ENCODE measurements at regions not wholly inside any gene's neighbourhood (a gene's known extent, or its start where the extent isn't known, plus 50 kb on each side); places are given as distances from the start of the nearest gene placed in this dataset.
"Not testable (repeated sequence)": the region's sequence is repeated elsewhere in the genome, so short reads cannot be mapped to it uniquely, and the experiment has no call there.

GRCh38 chr19:30682999-30683536, 310.9 kb downstream of the ZNF536 start:
- H3K79me2 ChIP-seq (ENCODE audit: low read depth) = no peaks in the 10 kb centered on the region
- Mint-ChIP-seq H3K27me3 (ENCODE audit: insufficient read depth, low read depth) (peaks cover 5% of the 10 kb centered on the region), H3K4me3 (no peak overlapping the region), H3K36me3 (no peaks in the 10 kb centered on the region), H3K9me3 (no peaks in the 10 kb centered on the region), H3K27ac (no peak overlapping the region), H3K4me1 (peaks cover 25% of the 10 kb centered on the region)
- H3K4me2 ChIP-seq = no peak overlapping the region
- H3K4me1 ChIP-seq = peaks cover 8% of the 10 kb centered on the region
- no peak overlapping the region for H3K27ac ChIP-seq
- H3K9me3 ChIP-seq (ENCODE audit: low read depth) = no peaks in the 10 kb centered on the region
- H3F3A ChIP-seq (ENCODE audit: low read depth) = no peaks in the 10 kb centered on the region
- no peak overlapping the region for H3K9ac ChIP-seq
- no peaks in the 10 kb centered on the region for H4K20me1 ChIP-seq (ENCODE audit: low read depth)
- DNase-seq (ENCODE audit: low spot score) = peak; percentile 80
- no peaks in the 10 kb centered on the region for H3K36me3 ChIP-seq
- TF ChIP-seq, protein P1, sequence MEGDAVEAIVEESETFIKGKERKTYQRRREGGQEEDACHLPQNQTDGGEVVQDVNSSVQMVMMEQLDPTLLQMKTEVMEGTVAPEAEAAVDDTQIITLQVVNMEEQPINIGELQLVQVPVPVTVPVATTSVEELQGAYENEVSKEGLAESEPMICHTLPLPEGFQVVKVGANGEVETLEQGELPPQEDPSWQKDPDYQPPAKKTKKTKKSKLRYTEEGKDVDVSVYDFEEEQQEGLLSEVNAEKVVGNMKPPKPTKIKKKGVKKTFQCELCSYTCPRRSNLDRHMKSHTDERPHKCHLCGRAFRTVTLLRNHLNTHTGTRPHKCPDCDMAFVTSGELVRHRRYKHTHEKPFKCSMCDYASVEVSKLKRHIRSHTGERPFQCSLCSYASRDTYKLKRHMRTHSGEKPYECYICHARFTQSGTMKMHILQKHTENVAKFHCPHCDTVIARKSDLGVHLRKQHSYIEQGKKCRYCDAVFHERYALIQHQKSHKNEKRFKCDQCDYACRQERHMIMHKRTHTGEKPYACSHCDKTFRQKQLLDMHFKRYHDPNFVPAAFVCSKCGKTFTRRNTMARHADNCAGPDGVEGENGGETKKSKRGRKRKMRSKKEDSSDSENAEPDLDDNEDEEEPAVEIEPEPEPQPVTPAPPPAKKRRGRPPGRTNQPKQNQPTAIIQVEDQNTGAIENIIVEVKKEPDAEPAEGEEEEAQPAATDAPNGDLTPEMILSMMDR (IDR thresholded peaks at IDR 0.05) = peak; percentile 98
- no peak for TF ChIP-seq EZH2phosphoT487 (IDR thresholded peaks at IDR 0.05)
- no peak overlapping the region for H3K4me3 ChIP-seq
- H2AFZ ChIP-seq (replicated peaks) = no peak overlapping the region
- peaks cover 8% of the 10 kb centered on the region for H3K27me3 ChIP-seq

- Mint-ChIP-seq H3K4me1 (peaks cover 19% of the 10 kb centered on the region), H3K27me3 (ENCODE audit: insufficient read depth, low read depth) (peaks cover 5% of the 10 kb centered on the region), H3K36me3 (no peaks in the 10 kb centered on the region), H3K27ac (no peak overlapping the region), H3K4me3 (no peak overlapping the region), H3K9me3 (no peaks in the 10 kb centered on the region)
- Histone ChIP-seq H3K27me3 (peaks cover 8% of the 10 kb centered on the region), H3K79me2 (ENCODE audit: low read depth) (no peaks in the 10 kb centered on the region), H3K9me3 (ENCODE audit: low read depth) (no peaks in the 10 kb centered on the region), H3F3A (ENCODE audit: low read depth) (no peaks in the 10 kb centered on the region), H2AFZ (replicated peaks) (no peak overlapping the region), H3K36me3 (no peaks in the 10 kb centered on the region), H3K4me2 (no peak overlapping the region), H3K9ac (no peak overlapping the region), H3K4me1 (peaks cover 6% of the 10 kb centered on the region), H4K20me1 (ENCODE audit: low read depth) (no peaks in the 10 kb centered on the region), H3K4me3 (no peak overlapping the region), H3K27ac (no peak overlapping the region)
- DNase-seq (ENCODE audit: low spot score) = no peak
- TF ChIP-seq EZH2phosphoT487 (IDR thresholded peaks at IDR 0.05) = no peak
- TF ChIP-seq EZH2 (IDR thresholded peaks at IDR 0.05) = no peak
- TF ChIP-seq, protein P1 (IDR thresholded peaks at IDR 0.05) = no peak
Measured at GRCh38 chr19:30682146-30682998, 310.2 kb downstream of the ZNF536 start.

DNA sequence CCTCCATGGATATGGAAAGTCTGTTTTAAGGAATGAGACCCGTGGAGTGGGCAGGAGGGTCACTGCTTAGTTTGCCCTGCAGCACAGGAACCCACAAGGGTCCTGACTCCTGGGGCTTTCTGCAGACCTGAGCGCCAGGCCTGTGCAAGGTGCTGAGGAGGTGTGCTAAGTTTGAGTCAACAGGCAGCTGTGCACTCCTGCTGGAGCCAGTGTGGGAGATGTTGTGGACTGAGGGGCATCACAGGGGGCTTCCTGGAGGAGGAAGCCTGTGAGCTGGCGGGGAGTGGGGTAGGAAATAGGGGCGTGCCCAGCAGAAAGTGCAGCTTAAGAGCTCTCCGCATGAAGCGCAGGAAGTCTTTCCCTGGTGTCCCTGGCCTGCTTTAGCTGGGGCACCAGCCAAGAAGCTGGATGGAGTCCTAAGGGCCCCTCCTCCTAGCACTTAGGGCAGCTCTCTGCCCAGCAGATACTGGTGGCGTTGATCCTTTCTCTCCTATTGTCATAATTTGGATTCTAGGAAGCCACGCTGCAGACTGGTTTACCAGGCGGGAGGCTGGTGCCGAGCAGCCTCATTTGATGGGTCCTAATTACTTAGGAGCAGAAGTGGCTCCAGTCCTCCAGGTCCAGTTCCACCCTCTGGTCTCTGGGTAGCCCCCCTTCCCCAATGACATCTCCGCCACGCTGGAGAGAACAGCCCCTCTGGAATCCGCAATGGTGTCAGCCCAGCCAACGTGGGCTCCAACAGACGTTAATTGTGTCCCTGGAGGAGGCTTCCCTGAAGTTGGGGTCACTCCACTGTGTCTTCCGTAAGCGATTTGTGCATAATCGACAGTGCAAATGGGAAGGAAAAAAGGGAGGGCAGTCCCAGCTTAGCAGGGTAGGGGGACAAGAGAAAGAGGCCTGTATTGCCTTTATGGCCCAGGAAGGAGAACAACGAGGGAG, 309.2 kb downstream of the ZNF536 start:
- no peak overlapping the region for H3K27ac ChIP-seq
- no peaks in the 10 kb centered on the region for H3K36me3 ChIP-seq
- no peak overlapping the region for H3K9ac ChIP-seq
- H3F3A ChIP-seq (ENCODE audit: low read depth) = no peaks in the 10 kb centered on the region
- no peak overlapping the region for H3K4me2 ChIP-seq
- no peak for TF ChIP-seq EZH2 (IDR thresholded peaks at IDR 0.05)
- TF ChIP-seq, protein P1 (IDR thresholded peaks at IDR 0.05) = no peak
- no peak for TF ChIP-seq EZH2phosphoT487 (IDR thresholded peaks at IDR 0.05)
- Mint-ChIP-seq H3K4me3 (peak overlapping the region; percentile 14), H3K27me3 (ENCODE audit: insufficient read depth, low read depth) (peaks cover 3% of the 10 kb centered on the region), H3K36me3 (no peaks in the 10 kb centered on the region), H3K4me1 (peaks cover 17% of the 10 kb centered on the region), H3K9me3 (no peaks in the 10 kb centered on the region), H3K27ac (no peak overlapping the region)
- no peaks in the 10 kb centered on the region for H4K20me1 ChIP-seq (ENCODE audit: low read depth)
- no peaks in the 10 kb centered on the region for H3K79me2 ChIP-seq (ENCODE audit: low read depth)
- H3K4me3 ChIP-seq = no peak overlapping the region
- DNase-seq (ENCODE audit: low spot score) = no peak
- H3K27me3 ChIP-seq = peaks cover 2% of the 10 kb centered on the region
- H3K9me3 ChIP-seq (ENCODE audit: low read depth) = no peaks in the 10 kb centered on the region
- H2AFZ ChIP-seq (replicated peaks) = no peak overlapping the region
- peaks cover 6% of the 10 kb centered on the region for H3K4me1 ChIP-seq

DNA sequence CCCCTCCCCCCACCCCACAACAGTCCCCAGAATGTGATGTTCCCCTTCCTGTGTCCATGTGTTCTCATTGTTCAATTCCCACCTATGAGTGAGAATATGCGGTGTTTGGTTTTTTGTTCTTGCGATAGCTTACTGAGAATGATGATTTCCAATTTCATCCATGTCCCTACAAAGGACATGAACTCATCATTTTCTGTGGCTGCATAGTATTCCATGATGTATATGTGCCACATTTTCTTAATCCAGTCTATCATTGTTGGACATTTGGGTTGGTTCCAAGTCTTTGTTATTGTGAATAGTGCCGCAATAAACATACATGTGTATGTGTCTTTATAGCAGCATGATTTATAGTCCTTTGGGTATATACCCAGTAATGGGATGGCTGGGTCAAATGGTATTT, 308.2 kb downstream of the ZNF536 start:
- not testable (repeated sequence) for H3K4me3 ChIP-seq; H3K4me2 ChIP-seq; H2AFZ ChIP-seq (replicated peaks); H3K9me3 ChIP-seq (ENCODE audit: low read depth); DNase-seq (ENCODE audit: low spot score); H3K4me1 ChIP-seq; H3K36me3 ChIP-seq; H4K20me1 ChIP-seq (ENCODE audit: low read depth); H3K79me2 ChIP-seq (ENCODE audit: low read depth); H3K27me3 ChIP-seq; H3K9me3 Mint-ChIP-seq; H3K27me3 Mint-ChIP-seq (ENCODE audit: insufficient read depth, low read depth); H3K27ac Mint-ChIP-seq; H3K9ac ChIP-seq; H3F3A ChIP-seq (ENCODE audit: low read depth); H3K36me3 Mint-ChIP-seq; H3K4me3 Mint-ChIP-seq; H3K27ac ChIP-seq
- H3K4me1 Mint-ChIP-seq = peaks cover 15% of the 10 kb centered on the region

All from neural progenitor cell (in vitro differentiated cells).